ENCODE measurements at regions not wholly inside any gene's neighbourhood (a gene's known extent, or its start where the extent isn't known, plus 50 kb on each side); places are given as distances from the start of the nearest gene placed in this dataset.

- no peak overlapping the region for H3K4me3 ChIP-seq (ENCODE audit: low read depth, low read length)
- no peak for DNase-seq (ENCODE audit: low read depth, low spot score)
- CTCF ChIA-PET = no interaction called here
- POLR2A ChIA-PET = no interaction called here
- no peak for TF ChIP-seq CTCF (IDR thresholded peaks at IDR 0.05; ENCODE audit: insufficient read depth, low read length, missing control alignments)
Measured at GRCh38 chr1:58869638-58870297, 85.9 kb upstream of the JUN start.

GRCh38 chr1:58870298-58870676 is 86.4 kb upstream of the JUN start:
- CTCF ChIA-PET = no interaction called here
- DNase-seq (ENCODE audit: low read depth, low spot score) = no peak
- H3K4me3 ChIP-seq (ENCODE audit: low read depth, low read length) = no peak overlapping the region
- POLR2A ChIA-PET = no interaction called here
- no peak for TF ChIP-seq CTCF (IDR thresholded peaks at IDR 0.05; ENCODE audit: insufficient read depth, low read length, missing control alignments)

- CTCF ChIA-PET = no interaction called here
- no peak for TF ChIP-seq CTCF (IDR thresholded peaks at IDR 0.05; ENCODE audit: insufficient read depth, low read length, missing control alignments)
- no peak for DNase-seq (ENCODE audit: low read depth, low spot score)
- POLR2A ChIA-PET = no interaction called here
- H3K4me3 ChIP-seq (ENCODE audit: low read depth, low read length) = no peak overlapping the region
Measured at GRCh38 chr1:58874342-58874741, 90.5 kb upstream of the JUN start.

- H3K4me3 ChIP-seq (ENCODE audit: low read depth, low read length) = no peak overlapping the region
- ChIA-PET CTCF (no interaction called here), POLR2A (no interaction called here)
- TF ChIP-seq CTCF (IDR thresholded peaks at IDR 0.05; ENCODE audit: insufficient read depth, low read length, missing control alignments) = no peak
- DNase-seq (ENCODE audit: low read depth, low spot score) = no peak
Measured at GRCh38 chr1:58874757-58875755, 91.2 kb upstream of the JUN start.

GRCh38 chr1:58879464-58879863 is 95.6 kb upstream of the JUN start:
- no peak for TF ChIP-seq CTCF (IDR thresholded peaks at IDR 0.05; ENCODE audit: insufficient read depth, low read length, missing control alignments)
- DNase-seq (ENCODE audit: low read depth, low spot score) = no peak
- no peak overlapping the region for H3K4me3 ChIP-seq (ENCODE audit: low read depth, low read length)
- CTCF ChIA-PET = no interaction called here
- POLR2A ChIA-PET = interaction anchor here (0.6 to 0.9 kb wide), 2 partner anchors 19 to 31 kb away, joined by 3 to 4 read pairs; no protein-coding TSS in a partner anchor

GRCh38 chr1:58880592-58880991 is 96.7 kb upstream of the JUN start:
- TF ChIP-seq CTCF (IDR thresholded peaks at IDR 0.05; ENCODE audit: insufficient read depth, low read length, missing control alignments) = no peak
- CTCF ChIA-PET = no interaction called here
- POLR2A ChIA-PET = no interaction called here
- H3K4me3 ChIP-seq (ENCODE audit: low read depth, low read length) = no peak overlapping the region
- DNase-seq (ENCODE audit: low read depth, low spot score) = no peak
